ENCODE measurements at regions not wholly inside any gene's neighbourhood (a gene's known extent, or its start where the extent isn't known, plus 50 kb on each side); places are given as distances from the start of the nearest gene placed in this dataset.

DNA sequence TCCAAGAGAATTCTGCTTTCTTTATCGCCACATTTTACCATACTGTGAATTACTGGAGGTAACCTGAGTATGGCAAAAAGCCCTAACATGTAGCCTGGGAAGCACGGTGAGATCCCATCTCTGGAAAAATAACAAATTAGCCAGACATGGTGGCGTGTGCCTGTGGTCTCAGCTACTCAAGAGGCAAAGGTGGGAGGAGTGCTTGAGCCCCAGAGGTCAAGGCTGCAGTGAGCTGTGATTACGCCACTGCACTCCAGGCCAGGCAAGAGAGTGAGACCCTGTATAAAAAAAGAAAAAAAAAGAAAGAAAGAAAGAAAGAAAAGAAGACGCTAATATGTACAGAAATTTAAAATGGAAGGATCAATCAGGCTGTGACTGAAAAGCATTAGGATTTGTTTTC is 57.7 kb upstream of the SESTD1 start:
- TF ChIP-seq CTCF (IDR thresholded peaks at IDR 0.05) (no peak), POLR2AphosphoS5 (IDR thresholded peaks at IDR 0.05) (no peak), EP300 (IDR thresholded peaks at IDR 0.05) (no peak), POLR2A (IDR thresholded peaks at IDR 0.05) (no peak)

Data from gastroesophageal sphincter (tissue), 3 donors.